HG03097 (cell line): ENCODE measurements at regions not wholly inside any gene's neighbourhood (a gene's known extent, or its start where the extent isn't known, plus 50 kb on each side); places are given as distances from the start of the nearest gene placed in this dataset.
"Not testable (repeated sequence)": the region's sequence is repeated elsewhere in the genome, so short reads cannot be mapped to it uniquely, and the experiment has no call there.

Source experiments
- ATAC-seq: cut with Tn5 transposase; IDR thresholded peaks from one replicate; pipeline ENCODE4 v1.9.1; 2021; ENCODE audit not compliant: unreplicated experiment, low FRiP score

DNA sequence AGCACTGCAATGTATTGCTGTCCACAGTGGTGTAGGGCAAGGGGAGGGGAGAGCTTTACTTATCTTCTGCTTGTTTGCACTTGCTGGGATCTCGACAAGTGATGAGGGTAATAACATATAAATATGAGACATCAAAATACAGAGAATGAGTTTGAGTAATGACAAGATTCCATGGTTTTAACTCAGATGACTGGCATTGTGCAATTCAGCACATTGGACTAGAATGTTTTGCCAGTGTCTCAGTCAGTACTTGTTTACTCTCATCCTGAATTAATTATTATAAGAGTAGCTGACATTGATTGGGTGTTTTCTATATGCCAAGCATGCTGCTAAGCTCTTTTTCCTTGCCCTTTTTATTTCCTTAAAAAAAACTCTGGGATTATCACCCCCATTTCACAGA lies 306.7 kb upstream of the MMADHC start:
- ATAC-seq, result no peak

DNA sequence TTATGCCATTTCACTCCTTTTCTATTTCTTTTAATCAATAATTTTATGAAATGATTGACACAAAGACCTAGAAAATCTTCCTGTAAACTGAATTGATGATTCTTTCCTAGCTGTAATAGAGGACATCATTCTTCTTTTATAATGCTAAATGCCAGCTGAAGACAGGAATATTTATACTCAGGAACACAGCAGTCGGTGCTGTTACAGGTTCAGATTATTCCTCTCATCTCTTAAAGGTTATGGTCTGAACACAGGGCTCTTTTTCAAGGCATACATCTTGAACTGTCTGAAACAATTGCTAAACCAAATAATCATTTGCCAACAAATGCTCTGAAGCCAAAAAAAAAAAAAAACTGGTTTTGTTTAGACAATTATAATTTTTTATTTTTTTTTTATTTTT lies 305.0 kb upstream of the MMADHC start:
- ATAC-seq, result no peak

DNA sequence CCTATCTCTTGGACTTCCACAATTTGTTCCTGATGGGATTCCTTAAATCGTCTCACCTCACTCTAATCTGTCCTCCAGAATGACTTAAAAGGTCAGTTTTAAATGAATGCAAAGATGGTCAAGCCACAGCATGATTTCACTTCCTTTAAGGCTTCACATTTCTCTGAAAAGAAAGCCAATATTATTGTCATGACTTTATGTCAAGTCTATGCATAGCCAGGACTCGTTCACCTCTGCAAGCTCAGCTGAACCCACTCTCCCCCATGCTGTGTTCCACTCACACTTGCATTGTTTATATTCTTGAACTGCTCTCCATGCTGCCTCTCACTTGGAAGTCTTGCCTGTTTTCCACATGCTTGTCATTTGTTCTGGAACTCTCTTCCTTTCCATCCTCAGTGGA lies 298.4 kb upstream of the MMADHC start:
- no peak for ATAC-seq

DNA sequence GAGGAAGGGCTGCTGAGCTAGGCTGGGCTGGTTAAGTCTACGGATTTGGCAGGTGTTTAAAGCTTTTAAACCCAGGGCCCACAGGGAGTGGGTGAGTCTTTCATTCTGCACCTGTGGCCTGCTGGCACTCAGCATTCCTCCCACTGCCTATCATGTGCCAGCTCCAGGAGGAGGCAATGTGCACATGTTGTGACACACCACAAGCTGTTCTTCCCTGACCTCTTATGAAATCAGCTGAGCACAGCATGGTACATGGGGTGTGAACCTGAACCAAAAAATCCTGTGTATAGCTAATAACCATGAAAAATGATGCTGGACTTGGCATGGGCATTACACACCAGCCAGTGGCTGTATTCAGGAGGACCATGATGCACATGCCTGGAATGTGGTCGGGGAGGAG lies 297.9 kb upstream of the MMADHC start:
- no peak for ATAC-seq

DNA sequence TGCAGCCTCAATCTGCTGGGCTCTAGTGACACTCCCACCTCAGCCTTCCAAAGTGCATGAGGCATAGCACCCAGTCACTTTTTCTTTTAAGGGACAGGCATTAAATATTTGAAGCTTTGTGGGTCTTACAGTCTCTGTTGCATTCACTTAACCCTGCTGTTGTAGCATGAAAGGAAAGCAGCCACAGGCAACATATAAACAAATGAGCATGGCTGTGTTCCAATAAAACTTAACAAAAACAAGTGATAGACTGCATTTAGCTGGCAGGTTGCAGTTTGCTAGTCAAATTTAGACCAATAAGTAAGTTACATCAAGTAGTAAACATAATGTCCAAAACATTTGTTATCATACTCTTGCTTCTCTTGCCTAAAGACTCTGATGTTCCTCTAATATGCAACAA lies 297.3 kb upstream of the MMADHC start:
- ATAC-seq, result no peak

DNA sequence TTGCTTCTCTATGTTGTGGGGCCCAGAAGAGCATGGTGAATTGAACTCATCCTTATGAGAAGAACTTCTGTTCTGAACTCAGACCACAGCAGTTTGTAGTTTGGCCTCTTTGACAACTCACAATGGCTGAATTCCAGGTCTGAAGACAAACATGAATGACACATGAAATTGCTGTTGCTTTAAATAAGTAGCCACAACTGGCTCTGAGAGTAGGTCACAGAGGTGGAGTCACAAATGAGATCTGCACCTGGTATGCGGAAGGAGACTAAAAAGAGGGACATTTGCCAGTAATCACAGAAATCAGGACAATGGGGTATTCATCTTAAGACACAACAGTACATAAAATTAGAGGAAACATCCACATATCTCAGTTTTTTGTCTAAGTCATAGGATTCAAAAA lies 290.3 kb upstream of the MMADHC start:
- ATAC-seq, result no peak

DNA sequence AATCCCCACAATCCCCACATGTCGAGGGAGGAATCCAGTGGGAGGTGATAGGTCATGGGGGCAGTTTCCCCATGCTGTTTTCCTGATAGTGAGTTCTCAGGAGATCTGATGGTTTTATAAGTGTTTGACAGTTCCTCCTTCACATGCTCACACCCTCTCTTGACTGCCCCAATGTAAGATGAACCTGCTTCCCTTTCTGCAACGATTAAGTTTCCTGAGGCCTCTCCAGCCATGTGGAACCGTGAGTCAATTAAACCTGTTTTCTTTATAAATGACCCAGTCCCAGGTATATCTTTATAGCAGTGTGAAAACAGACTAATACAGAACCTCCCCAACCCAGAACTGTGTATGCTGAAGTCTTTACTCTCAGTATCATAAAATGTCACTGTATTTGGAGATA lies 289.5 kb upstream of the MMADHC start:
- ATAC-seq, result no peak

DNA sequence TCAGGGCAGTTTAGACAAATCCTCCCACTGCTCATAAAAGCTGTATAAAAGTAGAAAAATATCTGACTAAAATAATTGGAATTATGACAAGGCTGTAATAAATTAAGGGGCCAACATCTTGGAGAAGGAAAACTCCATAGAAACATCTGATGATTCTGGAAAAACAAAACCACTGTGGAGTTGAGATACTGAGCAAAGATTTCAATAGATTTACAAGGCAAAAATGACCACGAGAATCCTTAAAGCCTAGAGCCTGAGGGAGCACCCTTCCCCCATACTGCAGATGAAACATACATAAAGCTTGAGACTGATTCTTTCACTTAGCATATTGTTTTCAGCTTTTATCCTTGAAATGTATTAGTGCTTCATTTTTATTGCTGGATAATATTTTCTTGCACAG lies 286.4 kb upstream of the MMADHC start:
- no peak for ATAC-seq

DNA sequence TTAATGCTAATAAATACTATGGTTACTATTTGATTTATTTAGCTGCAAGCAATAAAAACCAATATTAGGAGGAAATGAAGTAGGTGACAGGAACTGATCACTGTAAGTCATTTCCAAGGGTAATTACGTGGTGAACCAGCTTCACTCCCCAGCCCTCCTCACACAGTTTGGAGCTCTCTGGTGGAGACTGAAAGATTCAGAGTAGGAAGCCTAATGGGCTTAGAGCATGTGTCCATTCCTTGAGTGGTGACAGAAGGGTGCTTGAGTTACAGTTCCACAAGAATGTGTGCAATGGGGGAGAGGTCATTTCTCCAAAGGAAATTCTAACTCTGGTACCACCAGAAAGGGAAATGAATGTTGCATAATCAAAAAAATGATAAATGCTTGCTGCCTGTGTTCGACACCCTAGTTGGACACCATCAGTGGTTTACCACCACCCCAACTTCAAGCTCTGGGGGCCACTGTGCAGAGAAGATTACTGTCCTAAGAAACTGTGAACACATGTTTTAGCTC lies 285.1 kb upstream of the MMADHC start:
- no peak for ATAC-seq

DNA sequence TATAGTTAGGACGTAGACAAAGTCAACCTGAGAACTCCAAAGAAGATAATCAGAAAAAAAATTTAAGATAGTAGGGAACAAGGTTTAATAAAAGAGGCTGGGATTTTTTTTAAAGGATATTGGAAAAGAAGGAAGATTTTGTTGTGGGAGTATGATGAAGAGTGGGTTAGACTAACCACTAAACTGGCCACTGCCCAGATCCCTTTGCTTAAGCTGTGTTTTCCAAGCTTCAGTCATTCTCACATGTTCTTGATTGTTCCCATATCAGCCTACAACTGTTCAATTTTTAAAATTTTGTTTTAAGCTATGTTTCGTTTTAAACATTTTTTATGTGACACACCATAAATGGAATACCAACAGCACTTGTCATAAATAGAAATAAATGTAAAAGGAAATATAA lies 284.5 kb upstream of the MMADHC start:
- no peak for ATAC-seq

DNA sequence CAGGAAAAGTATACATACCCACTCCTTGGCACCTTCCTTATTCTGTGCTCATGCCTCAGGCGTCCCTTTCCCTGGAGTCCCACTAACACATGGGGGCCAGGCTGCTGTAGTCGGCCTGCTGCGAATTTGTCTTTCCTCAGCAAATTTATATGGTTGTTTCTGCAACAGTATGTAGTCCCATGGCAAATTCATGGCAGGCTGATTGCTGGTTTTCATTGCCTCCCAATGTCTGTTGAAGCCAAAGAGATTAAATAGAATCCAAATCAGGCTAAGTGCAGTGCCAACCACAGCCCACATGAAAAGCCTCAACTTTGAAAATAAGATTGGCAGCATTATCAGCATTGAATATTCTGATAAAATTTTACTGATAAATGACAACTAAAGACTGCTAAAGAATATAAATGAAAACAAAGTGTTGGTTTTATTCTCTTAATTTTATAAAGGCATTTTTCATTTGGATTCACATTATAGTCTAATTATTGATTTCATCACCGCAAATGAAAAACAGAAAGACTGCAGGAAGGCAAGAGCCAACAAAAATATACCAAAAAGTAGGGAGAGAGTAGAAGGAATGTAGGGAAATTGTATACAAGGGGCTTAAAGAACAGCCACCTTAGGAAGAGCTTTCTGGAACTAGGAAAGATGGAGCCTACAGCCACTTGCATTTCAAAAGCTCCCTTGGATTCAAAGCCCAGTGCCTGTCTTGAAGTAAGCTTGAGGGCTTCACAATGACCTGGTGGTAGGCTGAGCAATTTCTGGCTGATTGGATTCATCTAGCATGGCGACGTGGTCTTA lies 283.7 kb upstream of the MMADHC start:
- no peak for ATAC-seq

DNA sequence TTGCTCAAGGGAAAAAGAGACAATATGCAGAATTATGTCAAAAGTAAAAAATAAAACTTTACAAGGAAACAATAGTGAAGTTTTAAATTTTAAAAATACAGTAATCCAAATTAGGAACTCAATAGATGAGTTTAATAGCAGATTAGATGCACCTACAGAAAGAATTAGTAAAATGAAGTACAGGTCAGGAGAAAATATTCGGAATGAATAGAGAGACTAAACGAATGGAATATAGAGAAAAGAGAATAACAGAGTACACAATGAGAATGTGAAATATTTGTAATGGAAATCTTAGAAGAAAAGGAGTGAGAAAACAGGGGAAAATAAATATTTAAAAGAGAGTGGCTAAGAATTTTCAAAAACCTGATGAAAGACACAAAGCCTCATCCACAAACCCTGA lies 275.7 kb upstream of the MMADHC start:
- no peak for ATAC-seq

DNA sequence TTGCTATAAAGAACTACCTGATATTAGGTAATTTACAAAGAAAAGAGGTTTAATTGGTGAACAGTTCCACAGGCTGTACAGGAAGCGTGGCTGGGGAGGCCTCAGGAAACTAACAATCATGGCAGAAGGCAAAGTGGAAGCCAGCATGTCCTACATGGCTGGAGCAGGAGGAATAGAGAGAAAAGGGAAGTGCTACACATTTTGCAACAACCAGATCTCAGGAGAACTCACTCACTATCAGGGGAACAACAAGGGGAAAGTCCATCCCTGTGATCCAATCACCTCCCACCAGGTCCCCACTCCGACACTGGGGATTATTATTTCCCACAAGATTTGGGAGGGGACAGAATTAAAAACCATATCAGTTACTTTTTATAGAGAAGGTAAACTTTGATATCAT lies 273.5 kb upstream of the MMADHC start:
- ATAC-seq, result no peak

DNA sequence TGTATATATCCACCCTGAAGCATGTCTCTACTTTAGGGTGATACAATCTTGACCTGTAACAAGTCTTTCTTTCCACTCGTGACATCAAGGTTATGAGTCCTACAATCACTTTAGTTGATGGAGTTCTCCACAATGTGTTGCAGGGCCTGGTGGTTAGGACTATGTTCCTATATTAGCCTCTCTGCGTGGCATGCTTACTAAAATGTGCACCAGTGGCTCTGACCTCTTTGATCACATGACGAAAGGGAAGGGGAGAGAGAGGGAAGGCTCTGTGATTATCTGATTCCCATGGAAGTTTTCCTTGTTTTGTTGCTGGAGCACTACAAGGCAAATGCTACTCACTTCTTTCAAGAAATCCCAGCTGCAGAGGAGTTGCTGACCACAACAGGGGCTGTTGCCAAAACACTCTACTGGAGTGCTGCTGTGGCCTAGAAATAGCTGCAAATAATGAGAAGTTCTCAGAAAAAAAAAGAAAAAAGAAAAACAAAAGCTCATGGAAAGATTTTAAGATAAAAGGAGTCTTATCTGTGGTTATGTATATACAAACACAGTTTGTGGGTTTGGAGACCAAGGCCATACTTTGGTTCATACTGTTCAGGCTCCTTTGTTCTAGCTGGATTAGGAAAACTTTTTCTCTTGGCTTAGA lies 272.8 kb upstream of the MMADHC start:
- no peak for ATAC-seq

DNA sequence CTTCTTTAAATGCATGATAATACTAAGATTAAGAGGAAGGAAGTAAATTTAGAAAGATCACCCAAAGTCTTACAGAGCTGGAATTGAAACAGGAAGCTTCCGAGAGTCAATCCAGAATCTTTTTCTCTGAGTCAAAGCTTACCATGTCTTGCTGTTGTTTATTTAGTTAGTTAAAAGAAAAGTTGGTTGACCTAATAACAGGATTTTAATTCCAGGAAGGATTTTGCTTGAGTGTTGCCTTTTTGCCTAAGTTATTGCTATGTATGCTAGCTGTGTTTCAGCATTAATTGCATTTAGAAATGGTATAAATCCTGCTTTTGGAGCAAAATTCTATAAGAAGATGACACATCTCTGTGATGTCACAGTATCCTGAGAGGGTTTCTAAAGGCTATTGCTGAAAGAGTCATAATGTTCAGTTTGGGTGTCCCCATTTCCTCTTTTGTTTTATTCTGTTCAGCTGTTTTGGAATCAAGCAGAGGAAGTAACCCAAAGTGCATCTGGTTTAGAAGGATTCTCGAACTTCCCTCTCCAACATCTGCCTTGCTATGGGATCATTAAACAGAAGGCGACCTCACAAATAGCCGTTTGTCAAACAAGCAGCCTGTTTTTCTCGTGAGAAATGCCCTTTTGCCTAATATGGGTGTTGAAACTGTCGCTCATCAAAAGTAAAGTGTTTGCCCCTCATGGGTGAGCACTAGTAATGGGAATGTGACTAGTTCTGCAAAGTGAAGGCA lies 271.5 kb upstream of the MMADHC start:
- ATAC-seq, result no peak

DNA sequence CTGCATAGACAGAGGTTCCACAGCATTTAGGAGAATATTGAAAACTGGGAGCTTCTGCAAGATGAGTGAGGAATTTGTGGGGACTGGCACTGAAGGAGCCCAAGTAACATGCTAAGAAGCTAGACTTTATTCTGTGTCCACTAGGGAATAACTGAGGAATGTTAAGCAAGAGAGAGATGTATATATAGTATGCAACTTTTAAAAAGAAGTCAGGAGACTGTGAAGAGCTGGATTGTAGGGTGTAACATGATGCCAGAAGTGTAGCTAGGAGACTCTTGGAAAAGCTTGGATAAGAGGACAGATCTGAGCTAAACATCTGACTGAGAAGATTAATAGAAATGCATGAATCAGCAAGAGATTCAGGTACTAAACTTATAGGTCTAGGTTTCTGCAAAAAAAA lies 270.6 kb upstream of the MMADHC start:
- no peak for ATAC-seq

DNA sequence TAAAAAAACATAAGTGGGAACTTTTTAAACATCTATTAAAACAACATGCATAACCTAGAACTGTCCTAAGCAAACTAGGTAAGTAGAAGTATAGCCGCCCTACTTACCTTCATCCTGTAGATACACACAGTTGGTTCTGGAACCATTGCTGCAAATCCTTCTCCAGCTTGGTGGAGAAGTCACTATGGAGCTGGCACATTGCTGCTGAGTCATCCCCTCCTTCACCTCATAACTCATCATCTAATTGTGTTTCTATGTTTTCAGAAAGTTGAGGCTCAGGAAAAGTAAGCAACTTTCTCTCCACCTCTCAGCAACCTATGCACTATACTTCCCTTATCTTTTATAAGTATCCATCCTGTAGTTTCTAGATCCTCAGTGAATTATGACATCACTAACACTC lies 269.8 kb upstream of the MMADHC start:
- ATAC-seq, result no peak

DNA sequence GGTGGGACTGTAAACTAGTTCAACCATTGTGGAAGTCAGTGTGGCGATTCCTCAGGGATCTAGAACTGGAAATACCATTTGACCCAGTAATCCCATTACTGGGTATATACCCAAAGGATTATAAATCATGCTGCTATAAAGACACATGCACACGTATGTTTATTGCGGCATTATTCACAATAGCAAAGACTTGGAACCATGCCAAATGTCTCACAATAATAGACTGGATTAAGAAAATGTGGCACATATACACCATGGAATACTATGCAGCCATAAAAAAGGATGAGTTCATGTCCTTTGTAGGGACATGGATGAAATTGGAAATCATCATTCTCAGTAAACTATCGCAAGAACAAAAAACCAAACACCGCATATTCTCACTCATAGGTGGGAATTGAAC lies 268.3 kb upstream of the MMADHC start:
- not testable (repeated sequence) for ATAC-seq

DNA sequence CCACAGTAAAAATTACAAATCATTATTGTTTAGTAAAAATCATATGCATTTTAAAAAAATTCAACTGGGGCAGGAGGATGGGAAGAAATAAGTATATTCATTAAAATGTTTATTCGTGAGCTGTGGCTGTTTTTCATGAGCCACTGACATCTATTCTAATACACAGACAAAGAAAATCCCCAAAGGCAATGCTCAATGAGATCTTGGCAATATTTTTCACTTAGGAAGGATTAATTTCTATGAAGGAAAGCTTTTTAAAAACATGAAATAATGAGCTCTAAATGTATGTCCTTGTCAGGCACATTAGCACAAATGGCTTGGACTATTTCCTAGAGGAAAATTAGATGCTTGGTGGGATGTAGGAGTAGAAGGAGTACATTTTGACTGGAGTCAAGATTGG lies 262.0 kb upstream of the MMADHC start:
- ATAC-seq, result no peak

DNA sequence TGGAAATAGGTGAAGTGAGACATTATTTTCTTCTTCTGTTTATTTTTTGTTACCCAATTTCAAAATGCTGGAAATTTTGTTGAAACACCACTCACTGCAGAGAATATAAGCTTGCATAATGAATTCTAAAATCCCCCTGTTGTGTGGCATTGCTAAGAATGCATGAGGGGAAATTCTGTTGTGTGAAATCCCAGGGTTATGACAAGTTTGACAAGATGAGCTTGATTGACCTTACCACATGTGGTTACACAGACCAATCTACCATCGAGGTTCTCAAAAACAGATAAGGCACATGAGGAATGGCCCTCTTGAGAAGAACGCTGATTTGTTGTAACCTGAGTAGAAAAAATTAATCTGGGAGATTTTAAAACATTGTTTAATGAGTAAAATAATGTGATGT lies 261.6 kb upstream of the MMADHC start:
- no peak for ATAC-seq

DNA sequence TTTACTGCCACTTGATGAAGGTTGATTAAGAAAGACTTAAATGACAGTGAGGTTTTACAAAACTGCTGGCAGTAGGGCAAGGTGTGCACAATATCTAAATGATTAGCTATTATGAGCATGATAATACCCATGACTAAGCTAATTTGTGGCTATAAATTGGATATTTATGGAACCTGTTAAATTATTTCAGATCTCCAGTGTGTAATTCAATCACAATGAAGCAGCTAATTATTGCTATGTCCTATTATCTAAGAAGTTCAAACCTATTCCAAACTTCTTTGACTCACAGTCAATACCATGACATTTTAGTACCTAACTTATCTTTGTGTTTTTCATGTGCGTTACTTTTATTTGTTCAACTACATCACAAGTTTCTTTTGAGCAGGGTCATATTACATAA lies 253.8 kb upstream of the MMADHC start:
- ATAC-seq, result no peak

DNA sequence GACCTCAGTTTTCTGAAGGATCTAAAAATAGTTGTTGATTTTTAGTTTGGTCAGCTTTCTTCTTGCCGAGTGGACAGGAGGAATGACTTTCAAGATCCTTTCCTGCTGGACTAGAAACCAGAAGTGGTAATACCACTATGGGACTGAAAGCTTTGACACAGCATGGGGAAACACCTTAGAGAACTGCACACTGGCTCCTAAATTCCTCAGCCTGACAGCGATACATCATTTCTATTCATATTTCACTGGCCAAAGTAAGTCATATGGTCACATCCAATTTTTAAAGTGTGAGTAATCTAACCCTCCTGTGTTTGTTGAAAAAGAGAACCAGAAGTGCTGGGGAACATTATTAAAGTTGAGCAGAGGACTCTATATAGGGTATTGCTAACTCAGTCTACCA lies 244.7 kb upstream of the MMADHC start:
- ATAC-seq, result no peak
